GM12865 (cell line): ENCODE measurements at regions not wholly inside any gene's neighbourhood (a gene's known extent, or its start where the extent isn't known, plus 50 kb on each side); places are given as distances from the start of the nearest gene placed in this dataset.
A peak's percentile ranks its signal among the peaks of the same experiment; 100 is the strongest.

ENCODE experiments used
- DNase-seq: peaks from one replicate; pipeline ENCODE4 v3.0.0; 2010; ENCODE audit warnings: low read depth
- H3K4me3 ChIP-seq: 2 replicates; pipeline ENCODE4 v1.5.1; 2011; ENCODE audit warnings: mild to moderate bottlenecking, low read depth, low read length, control low read depth
- CTCF ChIP-seq: IDR thresholded peaks from 2 replicates; pipeline ENCODE4 v1.5.1; 2011; ENCODE audit warnings: low read length, control low read depth, low read depth, inconsistent platforms; ENCODE audit not compliant: insufficient read depth; ENCODE audit errors: missing control alignments

DNA sequence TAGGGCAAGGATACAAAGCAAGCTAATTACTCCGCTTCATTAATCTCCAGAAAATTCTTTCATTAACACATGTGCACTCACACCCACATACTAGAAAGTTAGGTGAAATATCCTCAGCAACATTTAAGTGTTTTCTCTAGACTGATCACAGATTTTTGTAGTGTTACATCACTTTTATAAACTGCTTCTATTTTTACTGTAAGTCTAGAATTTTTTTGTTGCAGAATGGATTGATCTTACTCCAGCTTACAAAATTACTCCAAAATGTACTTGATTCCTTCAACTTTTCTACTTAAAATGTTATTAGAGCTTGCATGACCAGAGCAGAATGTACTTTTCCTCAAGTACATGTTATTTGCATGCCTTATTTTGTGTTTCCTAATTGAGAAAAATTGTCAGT, 2325.2 kb downstream of the PCDH7 start:
- no peak for TF ChIP-seq CTCF
- DNase-seq, result no peak
- H3K4me3 ChIP-seq, result no peak overlapping the region

- no peak for DNase-seq
- no peak overlapping the region for H3K4me3 ChIP-seq
- TF ChIP-seq CTCF, result no peak
These were observed 2332.1 kb downstream of the PCDH7 start for GRCh38 chr4:33052241-33052640.

DNA sequence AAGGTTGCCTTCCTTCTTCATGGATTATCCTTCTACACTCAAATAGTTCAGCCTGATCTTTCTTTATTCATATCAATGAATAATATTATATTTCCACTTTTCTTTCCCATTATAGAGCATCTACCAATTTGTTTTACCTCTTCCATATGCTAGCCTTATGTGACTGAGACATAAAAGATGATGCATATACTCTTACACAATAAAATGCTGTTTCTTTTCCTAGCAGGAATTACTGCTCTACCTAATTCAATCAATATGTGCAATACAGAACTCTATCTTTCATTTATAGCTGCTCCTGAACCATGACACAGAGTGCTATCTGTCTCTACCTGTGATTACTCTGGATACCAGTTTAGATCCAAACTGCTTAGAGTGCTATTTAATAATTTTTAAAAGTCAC, 2334.0 kb downstream of the PCDH7 start:
- no peak for TF ChIP-seq CTCF
- DNase-seq, result no peak
- H3K4me3 ChIP-seq, result no peak overlapping the region

GRCh38 chr4:33054656-33055196, 2334.6 kb downstream of the PCDH7 start:
- H3K4me3 ChIP-seq, result no peak overlapping the region
- DNase-seq, result no peak
- no peak for TF ChIP-seq CTCF

DNA sequence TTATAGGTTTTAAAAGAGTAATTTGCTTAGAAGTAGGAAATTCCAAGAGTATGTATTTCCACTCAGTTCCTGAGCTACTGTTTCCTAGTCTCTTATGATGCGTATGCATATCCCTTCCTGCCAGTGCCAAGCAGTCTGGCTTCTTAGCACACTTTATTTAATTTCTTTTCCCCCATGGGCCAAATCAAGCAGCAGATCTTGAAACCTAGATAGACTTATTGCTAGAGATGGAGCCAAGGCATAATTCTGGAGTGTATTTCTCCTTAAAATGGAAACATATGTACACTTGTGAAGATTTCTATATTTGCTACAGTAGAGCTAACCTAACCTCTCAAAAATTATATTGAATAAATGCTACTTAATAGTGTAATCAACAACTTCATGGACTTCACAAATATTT, 2337.6 kb downstream of the PCDH7 start:
- TF ChIP-seq CTCF, result no peak
- H3K4me3 ChIP-seq, result no peak overlapping the region
- no peak for DNase-seq

DNA sequence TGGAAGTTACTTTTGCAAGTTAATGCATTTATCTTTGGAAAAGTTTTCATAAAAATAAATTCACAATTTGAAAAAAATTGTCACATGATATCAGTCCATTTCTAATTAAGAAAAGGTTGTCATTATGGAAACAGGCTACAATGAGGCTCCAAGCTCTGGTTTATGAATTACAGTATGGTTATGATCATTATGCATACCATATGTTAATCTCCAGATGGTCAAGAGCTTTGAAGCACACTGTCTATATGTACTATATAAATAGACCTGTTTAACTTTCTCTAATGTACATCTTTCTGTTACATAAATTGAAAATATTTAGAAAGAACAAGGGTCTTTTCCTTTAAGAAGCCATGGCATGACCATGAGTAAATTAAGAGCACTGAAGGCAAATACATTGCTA, 2338.8 kb downstream of the PCDH7 start:
- TF ChIP-seq CTCF, result no peak
- DNase-seq, result no peak

DNA sequence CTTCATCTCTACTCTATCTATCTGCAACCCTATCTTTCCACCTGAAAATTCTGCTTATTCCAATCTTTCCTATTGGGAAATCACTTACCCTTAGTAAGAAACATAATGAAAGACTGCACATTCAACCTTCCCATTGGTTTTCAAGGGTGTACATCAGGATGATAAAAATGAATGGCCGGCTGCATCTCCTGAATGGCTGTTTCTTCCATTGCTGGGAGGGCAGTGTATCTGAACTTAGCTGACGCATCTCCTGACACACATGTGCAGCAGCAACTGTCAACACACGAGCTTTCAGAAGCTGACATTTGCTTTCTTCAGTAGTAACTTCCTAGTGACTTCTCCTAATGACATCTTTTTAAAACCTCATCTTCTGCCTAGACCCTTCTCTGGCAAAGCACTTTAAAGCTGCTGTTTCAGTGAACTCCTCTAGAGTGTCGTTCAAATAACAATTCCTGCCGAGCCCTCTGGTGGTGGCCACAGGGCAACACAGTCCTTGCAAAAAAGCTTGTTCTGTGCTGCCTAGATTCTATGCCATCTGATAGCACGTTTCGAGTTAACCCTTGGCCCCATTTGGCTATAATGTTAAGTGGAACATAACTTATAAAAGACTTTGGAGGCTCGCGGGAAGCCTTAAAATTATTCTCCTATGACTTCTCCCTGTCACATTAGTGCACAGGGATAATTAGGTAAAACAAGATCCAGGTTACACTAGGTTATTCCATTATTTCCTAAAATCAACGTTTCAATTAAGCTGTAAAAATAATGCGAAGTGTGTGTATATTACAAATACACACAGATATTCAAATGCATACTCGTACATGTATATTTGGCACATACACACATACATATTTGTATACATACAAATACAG, 2340.7 kb downstream of the PCDH7 start:
- peak; percentile 16 for DNase-seq
- H3K4me3 ChIP-seq, result no peak overlapping the region
- peak; percentile 45 for TF ChIP-seq CTCF

More for the DNA sequence above, 2338.8 kb downstream of the PCDH7 start:
- no peak overlapping the region for H3K4me3 ChIP-seq
